ENCODE measurements at regions not wholly inside any gene's neighbourhood (a gene's known extent, or its start where the extent isn't known, plus 50 kb on each side); places are given as distances from the start of the nearest gene placed in this dataset.

DNA sequence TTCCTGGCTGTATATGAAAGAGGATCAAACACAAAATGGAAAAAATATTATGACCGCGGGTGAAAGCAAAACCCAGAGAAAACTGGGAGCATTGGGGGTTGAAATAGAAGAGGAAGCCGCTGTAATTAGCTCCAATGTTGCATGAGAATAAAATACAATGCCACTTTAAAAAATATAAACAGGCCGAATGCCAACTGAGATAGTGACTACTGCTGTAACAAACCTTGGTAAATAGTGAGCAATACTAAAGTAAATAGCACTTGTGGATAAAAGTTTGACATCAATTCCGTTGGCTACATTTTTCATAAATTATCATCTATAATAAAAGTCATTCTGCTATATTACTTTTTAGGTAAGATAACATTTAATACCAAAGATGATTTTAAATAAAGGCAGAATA is 395.8 kb upstream of the MIR17HG start:
- Mint-ChIP-seq H3K4me3 (no peak overlapping the region), H3K9me3 (no peaks in the 10 kb centered on the region), H3K4me1 (no peaks in the 10 kb centered on the region), H3K27me3 (no peaks in the 10 kb centered on the region), H3K27ac (no peak overlapping the region), H3K36me3 (ENCODE audit: low read depth) (no peaks in the 10 kb centered on the region)
- ChIA-PET CTCF (no interaction called here), POLR2A (no interaction called here)
- DNase-seq = no peak

DNA sequence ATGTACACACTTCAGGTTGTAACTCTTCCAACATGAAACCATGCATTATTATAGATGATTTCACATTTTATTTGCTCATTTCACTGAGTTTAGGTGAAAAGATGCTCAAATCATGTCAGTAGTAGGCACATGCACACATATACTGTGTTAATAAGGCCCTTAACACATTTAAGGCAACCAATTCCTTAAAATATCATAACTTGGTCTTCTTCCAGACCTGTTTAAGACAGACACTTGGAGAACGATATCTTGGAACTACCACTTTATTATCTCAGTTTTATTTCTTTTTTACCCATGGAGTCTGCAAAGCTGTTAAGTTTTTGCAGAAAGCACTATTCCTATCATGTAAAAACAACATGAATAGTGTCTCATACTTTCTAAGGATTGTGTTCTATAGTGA is 395.2 kb upstream of the MIR17HG start:
- POLR2A ChIA-PET = no interaction called here
- H3K9me3 Mint-ChIP-seq = no peaks in the 10 kb centered on the region
- CTCF ChIA-PET = no interaction called here
- DNase-seq = no peak
- no peak overlapping the region for H3K27ac Mint-ChIP-seq
- H3K27me3 Mint-ChIP-seq = no peaks in the 10 kb centered on the region
- H3K4me3 Mint-ChIP-seq = no peak overlapping the region
- H3K36me3 Mint-ChIP-seq (ENCODE audit: low read depth) = no peaks in the 10 kb centered on the region
- no peaks in the 10 kb centered on the region for H3K4me1 Mint-ChIP-seq

DNA sequence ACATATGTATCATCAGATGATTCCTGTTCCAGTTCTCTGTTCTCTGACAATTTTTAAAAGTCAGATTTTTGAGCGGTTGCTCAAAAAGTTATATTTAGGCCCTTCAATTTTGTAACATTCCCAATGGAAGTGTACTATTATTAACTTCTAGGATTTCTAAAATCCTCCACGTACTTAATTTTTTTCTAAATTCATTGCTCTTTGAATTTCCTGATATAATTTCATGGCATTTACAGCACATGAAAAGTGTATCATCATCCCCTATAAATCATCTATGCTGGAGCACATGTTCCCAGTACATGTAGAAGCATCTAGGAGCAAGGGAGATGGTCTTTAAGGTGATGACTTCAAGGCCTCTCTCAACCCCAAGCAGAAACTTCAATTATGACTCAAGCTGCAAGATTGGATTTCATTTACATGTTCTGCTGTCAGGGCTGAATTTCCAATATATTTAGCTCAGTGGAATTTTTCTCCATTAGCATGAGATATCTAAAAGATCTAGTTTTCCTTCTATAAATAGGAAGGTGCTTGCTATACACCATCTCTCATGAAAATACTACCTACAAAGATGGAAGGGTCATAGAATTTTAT is 392.8 kb upstream of the MIR17HG start:
- Mint-ChIP-seq H3K27ac (no peak overlapping the region), H3K4me1 (no peaks in the 10 kb centered on the region), H3K9me3 (no peaks in the 10 kb centered on the region), H3K4me3 (no peak overlapping the region), H3K36me3 (ENCODE audit: low read depth) (no peaks in the 10 kb centered on the region), H3K27me3 (no peaks in the 10 kb centered on the region)
- no peak for DNase-seq
- ChIA-PET POLR2A (no interaction called here), CTCF (no interaction called here)

DNA sequence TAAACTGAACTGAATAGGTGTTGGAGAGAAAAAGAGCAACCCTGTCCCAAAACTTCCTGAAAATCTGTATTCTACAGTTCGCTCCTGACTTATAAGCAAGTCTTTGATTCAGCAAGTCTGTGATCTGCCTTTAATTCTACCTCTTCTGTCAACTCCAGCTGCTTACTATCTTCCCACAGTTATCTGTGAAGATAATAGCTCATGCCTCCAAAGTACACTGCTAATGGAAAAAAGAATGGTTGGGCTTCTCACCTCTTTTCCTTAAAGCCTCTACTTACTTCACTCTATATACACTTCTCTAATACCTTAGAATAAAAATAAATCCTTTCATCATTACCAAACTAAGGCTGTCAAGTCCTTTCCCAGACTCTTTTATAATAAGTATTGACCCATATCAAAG is 391.5 kb upstream of the MIR17HG start:
- Mint-ChIP-seq H3K36me3 (ENCODE audit: low read depth) (no peaks in the 10 kb centered on the region), H3K4me1 (no peaks in the 10 kb centered on the region)

DNA sequence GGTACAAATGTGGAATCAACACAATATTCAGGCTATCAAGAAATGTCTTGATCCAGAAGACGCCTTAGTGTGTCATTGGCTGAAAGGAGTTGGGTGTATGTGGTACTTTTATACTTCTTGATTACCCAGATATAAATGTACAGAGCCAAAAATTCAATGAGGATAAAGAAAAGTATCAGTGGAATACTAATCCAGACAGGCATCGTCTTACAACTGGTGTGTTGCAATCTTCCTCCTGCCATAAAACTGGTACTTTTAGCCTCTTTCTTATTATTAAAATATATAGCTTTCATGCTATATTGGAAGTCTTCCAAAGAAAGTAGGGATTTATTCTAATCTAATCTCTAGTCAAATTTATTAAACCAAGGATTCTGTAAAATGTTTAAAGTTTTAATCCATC is 388.6 kb upstream of the MIR17HG start:
- Mint-ChIP-seq H3K4me1 (no peaks in the 10 kb centered on the region), H3K9me3 (no peaks in the 10 kb centered on the region), H3K27me3 (no peaks in the 10 kb centered on the region), H3K4me3 (no peak overlapping the region), H3K27ac (no peak overlapping the region), H3K36me3 (ENCODE audit: low read depth) (no peaks in the 10 kb centered on the region)
- ChIA-PET POLR2A (no interaction called here), CTCF (no interaction called here)
- no peak for DNase-seq

More for the DNA sequence above, 391.5 kb upstream of the MIR17HG start:
- ChIA-PET CTCF (no interaction called here), POLR2A (no interaction called here)
- H3K27ac Mint-ChIP-seq = no peak overlapping the region
- H3K4me3 Mint-ChIP-seq = no peak overlapping the region
- H3K27me3 Mint-ChIP-seq = no peaks in the 10 kb centered on the region
- H3K9me3 Mint-ChIP-seq = no peaks in the 10 kb centered on the region
- DNase-seq = no peak

DNA sequence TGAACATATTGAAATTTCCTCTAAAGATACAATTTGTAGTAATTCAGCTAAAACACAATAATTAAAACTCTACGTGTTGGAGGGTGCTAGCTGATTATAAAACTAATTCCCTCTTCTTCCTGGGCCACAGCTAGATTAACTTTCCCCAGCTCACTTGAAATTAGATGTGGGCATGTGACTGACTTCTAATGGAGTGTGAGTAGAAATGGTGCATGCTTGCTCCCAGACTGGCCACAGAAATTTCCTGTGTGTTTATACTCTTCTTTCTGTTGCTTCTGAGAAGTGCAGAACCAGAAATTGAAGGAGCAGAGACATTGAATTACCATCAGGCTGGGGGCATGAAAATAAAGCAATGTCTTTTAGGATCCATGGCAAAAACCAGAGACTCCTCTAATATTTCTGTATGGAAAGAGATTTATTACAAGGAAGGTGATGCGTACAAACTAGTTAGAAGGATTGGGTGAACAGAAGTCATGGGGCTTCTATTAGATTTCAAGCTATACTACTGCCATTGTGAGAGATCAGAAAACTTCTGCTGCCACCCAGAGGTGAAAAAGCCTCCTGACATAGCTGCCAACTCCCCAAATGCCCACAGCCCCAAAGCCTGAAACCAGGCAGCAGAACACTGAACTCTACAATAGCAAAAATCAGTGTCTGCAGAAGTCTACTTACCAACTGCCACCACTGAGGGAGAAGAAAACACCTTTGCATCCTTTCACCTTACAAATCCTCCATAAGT is 379.2 kb upstream of the MIR17HG start:
- ChIA-PET CTCF (no interaction called here), POLR2A (no interaction called here)
- H3K9me3 Mint-ChIP-seq = peaks cover 1% of the 10 kb centered on the region
- H3K27ac Mint-ChIP-seq = no peak overlapping the region
- no peak for DNase-seq
- H3K4me3 Mint-ChIP-seq = no peak overlapping the region
- H3K4me1 Mint-ChIP-seq = no peaks in the 10 kb centered on the region
- H3K27me3 Mint-ChIP-seq = no peaks in the 10 kb centered on the region
- no peaks in the 10 kb centered on the region for H3K36me3 Mint-ChIP-seq (ENCODE audit: low read depth)

DNA sequence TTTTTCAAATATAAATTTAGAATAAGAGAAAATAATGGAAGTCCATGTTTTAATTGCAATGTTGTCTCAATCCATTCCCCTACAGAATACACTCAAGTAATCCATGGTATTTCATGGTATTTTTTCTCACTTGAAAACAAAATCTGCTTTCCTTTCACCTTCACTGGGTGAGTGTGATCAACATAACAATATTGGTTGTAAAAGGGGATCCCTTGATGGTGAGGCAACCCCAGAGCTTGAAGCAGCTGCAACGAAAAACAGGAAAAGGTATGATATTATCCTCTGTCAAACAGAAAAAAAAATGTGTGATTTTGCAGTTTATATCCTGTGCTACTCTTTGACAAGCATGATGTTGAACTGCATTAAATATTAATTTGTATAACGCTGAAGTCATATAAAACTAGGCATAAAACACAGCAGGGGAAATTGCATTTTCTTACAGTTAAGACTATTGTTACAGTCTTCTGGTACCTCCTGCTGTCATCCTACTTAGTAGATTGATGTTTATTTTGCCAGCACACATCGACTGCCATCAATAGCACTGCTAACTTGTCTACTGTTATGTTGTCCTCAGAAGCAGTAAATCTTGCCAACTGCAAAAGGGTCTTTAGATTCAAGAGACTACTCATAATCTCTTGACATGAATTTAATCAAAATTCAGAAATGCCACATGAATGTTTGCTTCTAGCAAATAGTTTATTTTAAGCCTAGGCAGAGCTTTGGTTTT is 373.1 kb upstream of the MIR17HG start:
- ChIA-PET CTCF (no interaction called here), POLR2A (no interaction called here)
- no peaks in the 10 kb centered on the region for H3K36me3 Mint-ChIP-seq (ENCODE audit: low read depth)
- no peaks in the 10 kb centered on the region for H3K9me3 Mint-ChIP-seq
- H3K4me1 Mint-ChIP-seq = no peaks in the 10 kb centered on the region
- H3K27ac Mint-ChIP-seq = no peak overlapping the region
- no peaks in the 10 kb centered on the region for H3K27me3 Mint-ChIP-seq
- no peak overlapping the region for H3K4me3 Mint-ChIP-seq
- DNase-seq = no peak

DNA sequence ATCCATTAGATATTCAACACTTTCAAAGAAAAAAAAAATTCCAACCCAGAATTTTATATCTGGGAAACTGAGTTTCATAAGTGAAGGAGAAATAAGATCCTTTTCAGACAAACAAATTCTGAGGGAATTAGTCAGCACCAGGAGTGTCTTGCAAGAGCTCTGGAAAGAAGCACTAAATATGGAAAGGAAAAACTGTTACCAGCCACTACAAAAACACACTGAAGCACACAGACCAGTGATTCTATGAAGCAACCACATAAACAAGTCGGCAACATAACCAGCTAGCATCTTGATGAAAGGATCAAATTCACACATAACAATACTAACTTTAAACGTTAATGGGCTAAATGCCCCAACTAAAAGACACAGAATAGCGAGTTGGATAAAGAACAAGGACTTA is 368.4 kb upstream of the MIR17HG start:
- ChIA-PET POLR2A (no interaction called here), CTCF (no interaction called here)
- H3K4me1 Mint-ChIP-seq = no peaks in the 10 kb centered on the region
- no peak overlapping the region for H3K4me3 Mint-ChIP-seq
- H3K27ac Mint-ChIP-seq = no peak overlapping the region
- no peaks in the 10 kb centered on the region for H3K9me3 Mint-ChIP-seq
- no peak for DNase-seq
- no peaks in the 10 kb centered on the region for H3K36me3 Mint-ChIP-seq (ENCODE audit: low read depth)
- H3K27me3 Mint-ChIP-seq = no peaks in the 10 kb centered on the region

DNA sequence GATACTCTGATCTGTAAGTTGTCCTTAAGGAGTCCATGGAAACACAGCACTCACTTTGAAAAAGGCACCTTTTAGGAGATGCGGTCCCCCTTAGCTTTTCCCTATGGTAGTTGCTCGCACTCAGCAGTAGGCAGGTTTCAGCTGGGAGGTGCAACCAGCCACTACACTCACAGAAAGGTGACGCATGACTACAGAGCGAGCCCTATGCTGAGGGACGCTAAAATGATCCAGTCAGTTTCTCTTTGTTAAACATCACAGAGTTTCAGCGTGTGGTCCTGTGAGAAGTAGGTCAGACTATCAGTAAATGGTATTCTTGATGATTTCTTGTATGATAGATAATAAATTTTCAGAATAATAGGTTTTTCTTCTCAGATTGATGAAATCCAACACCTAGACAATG is 362.7 kb upstream of the MIR17HG start:
- Mint-ChIP-seq H3K27ac (no peak overlapping the region), H3K9me3 (no peaks in the 10 kb centered on the region), H3K27me3 (no peaks in the 10 kb centered on the region), H3K4me1 (no peaks in the 10 kb centered on the region), H3K36me3 (ENCODE audit: low read depth) (no peaks in the 10 kb centered on the region), H3K4me3 (no peak overlapping the region)
- POLR2A ChIA-PET = no interaction called here
- CTCF ChIA-PET = no interaction called here
- no peak for DNase-seq

DNA sequence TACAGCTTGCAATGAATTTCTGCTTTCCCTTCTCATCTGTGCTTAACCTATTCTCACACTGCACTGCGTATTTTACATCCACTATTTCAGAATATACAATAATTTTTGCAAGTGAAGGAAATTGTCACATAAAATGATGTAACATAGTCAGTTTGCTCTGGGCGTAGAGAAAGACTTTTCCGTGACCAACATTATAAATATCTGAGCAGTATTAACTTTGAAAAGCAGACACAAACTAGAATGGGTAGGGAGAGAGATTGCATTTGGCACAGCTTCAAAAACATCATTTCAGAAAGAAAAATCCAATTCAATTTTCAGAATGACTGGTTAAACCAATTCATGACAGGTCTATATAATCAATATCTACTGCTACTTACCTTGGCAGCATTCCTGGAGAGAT is 352.5 kb upstream of the MIR17HG start:
- H3K9me3 Mint-ChIP-seq = no peaks in the 10 kb centered on the region
- no peaks in the 10 kb centered on the region for H3K36me3 Mint-ChIP-seq (ENCODE audit: low read depth)
- no peak for DNase-seq
- POLR2A ChIA-PET = no interaction called here
- CTCF ChIA-PET = no interaction called here
- no peak overlapping the region for H3K4me3 Mint-ChIP-seq
- no peaks in the 10 kb centered on the region for H3K27me3 Mint-ChIP-seq
- H3K4me1 Mint-ChIP-seq = no peaks in the 10 kb centered on the region
- no peak overlapping the region for H3K27ac Mint-ChIP-seq

DNA sequence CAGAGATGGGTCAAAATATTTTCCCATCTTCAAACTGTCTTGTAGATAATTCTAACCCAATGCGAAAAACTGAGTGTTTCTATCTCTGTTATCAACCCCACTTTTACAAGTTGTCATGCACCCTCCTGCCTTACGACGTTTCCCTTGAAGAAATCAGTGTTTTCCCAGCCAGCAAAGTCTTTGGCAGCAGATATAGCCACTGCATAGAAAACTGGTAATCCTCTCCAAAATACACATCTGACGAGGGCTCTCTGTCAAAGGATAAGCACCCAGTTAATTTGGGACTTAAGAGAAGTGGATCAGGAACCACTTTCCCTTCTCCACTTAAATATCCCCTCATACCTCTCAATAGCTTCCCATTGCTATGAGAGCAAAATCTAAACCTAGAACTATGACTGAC is 351.9 kb upstream of the MIR17HG start:
- CTCF ChIA-PET = no interaction called here
- Mint-ChIP-seq H3K27me3 (no peaks in the 10 kb centered on the region), H3K4me3 (no peak overlapping the region), H3K4me1 (no peaks in the 10 kb centered on the region), H3K27ac (no peak overlapping the region), H3K9me3 (no peaks in the 10 kb centered on the region), H3K36me3 (ENCODE audit: low read depth) (no peaks in the 10 kb centered on the region)
- DNase-seq = no peak
- POLR2A ChIA-PET = no interaction called here

DNA sequence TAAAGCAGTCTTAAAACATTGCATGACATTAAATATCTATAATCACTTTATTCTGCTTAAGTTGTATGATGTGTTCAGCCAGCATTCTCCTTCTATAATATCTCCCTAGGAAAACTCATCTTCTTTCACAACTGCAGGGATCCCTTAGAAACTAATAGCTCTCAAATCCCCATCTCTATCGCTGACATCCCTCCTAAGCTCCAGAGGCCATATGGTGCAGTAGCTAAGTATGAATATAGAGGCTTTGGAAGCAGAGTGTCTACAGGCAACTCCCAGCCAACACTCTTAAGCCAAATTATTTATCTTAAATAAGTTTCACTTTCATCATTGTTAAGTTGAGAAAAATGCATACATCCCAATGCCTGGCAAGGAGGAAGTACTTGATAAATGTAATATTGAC is 349.5 kb upstream of the MIR17HG start:
- no peak overlapping the region for H3K27ac Mint-ChIP-seq
- H3K27me3 Mint-ChIP-seq = no peaks in the 10 kb centered on the region
- no peaks in the 10 kb centered on the region for H3K4me1 Mint-ChIP-seq
- no peak overlapping the region for H3K4me3 Mint-ChIP-seq
- no peaks in the 10 kb centered on the region for H3K9me3 Mint-ChIP-seq
- DNase-seq = no peak
- POLR2A ChIA-PET = no interaction called here
- CTCF ChIA-PET = no interaction called here
- H3K36me3 Mint-ChIP-seq (ENCODE audit: low read depth) = no peaks in the 10 kb centered on the region

DNA sequence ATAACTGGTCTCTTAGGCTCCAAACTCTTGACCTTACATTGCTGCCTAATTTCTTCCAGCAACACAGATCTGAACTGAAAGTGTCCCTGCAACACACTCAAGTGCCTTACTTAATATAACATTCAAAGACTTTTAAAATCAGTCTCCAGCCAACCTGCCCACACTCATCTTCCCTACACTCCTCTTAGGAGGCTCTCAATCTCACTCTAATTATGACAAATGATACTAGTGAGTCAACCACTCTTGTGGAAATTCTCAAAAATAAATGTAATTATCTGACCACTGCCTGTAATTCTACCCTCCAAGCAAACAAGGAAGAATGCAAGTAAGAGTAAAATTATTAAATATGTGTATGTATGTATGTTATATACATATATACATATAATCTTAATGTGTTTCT is 348.1 kb upstream of the MIR17HG start:
- CTCF ChIA-PET = no interaction called here
- no peaks in the 10 kb centered on the region for H3K4me1 Mint-ChIP-seq
- no peaks in the 10 kb centered on the region for H3K9me3 Mint-ChIP-seq
- no peaks in the 10 kb centered on the region for H3K27me3 Mint-ChIP-seq
- DNase-seq = no peak
- POLR2A ChIA-PET = no interaction called here
- H3K4me3 Mint-ChIP-seq = no peak overlapping the region
- H3K36me3 Mint-ChIP-seq (ENCODE audit: low read depth) = no peaks in the 10 kb centered on the region
- no peak overlapping the region for H3K27ac Mint-ChIP-seq

DNA sequence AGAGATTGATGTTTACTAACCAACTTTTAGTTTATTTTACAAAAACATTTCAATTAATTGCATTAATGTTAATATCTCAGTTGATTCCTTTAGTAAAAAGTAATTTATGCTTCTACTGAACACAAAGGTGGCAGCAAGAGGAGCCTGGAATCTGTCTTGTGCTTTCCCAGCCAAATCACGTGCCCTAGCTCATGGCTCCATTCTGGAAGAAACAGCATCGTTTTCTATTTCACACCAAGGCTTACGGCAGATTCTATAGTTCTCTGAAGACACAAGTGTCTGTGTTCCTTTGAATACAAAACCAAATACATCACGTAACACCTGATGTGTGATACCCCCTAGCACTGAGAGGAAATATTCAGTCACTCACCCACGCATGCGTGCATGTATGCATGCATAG is 346.1 kb upstream of the MIR17HG start:
- no peaks in the 10 kb centered on the region for H3K4me1 Mint-ChIP-seq
- no peak overlapping the region for H3K4me3 Mint-ChIP-seq
- no peaks in the 10 kb centered on the region for H3K9me3 Mint-ChIP-seq
- no peak for DNase-seq
- H3K27ac Mint-ChIP-seq = no peak overlapping the region
- no peaks in the 10 kb centered on the region for H3K27me3 Mint-ChIP-seq
- H3K36me3 Mint-ChIP-seq (ENCODE audit: low read depth) = no peaks in the 10 kb centered on the region
- CTCF ChIA-PET = no interaction called here
- POLR2A ChIA-PET = no interaction called here

All from activated CD4-positive, alpha-beta memory T cell treated with anti-CD3 and anti-CD28 coated beads, Interleukin-2, amount 10 ng/mL, durations not matched to agents 7 days and 5 days (primary cell).